Liver (tissue), 3 donors: ENCODE measurements at regions not wholly inside any gene's neighbourhood (a gene's known extent, or its start where the extent isn't known, plus 50 kb on each side); places are given as distances from the start of the nearest gene placed in this dataset.

Experiments used
- CTCF ChIP-seq: fragments of 150-350 bp; IDR thresholded peaks from 2 replicates; pipeline ENCODE4 v1.5.1; 2017; ENCODE audit warnings: improper control_type of control experiment, low read depth, low read length; ENCODE audit not compliant: missing input control
- EGR1 ChIP-seq, 2 donors: IDR thresholded peaks; 2 replicates each; pipeline ENCODE4 v1.6.1; 2016 to 2018; ENCODE audit warnings: antibody characterized with exemption in 2 of 2, low read depth in 2 of 2
- JUND ChIP-seq, 2 donors: IDR thresholded peaks; 2 replicates each; pipeline ENCODE4 v1.6.1; 2016; ENCODE audit warnings: antibody characterized with exemption in 2 of 2
- MAX ChIP-seq: IDR thresholded peaks from 2 replicates; pipeline ENCODE4 v1.6.1; 2016; ENCODE audit warnings: antibody characterized with exemption
- NR2F2 ChIP-seq: IDR thresholded peaks from 2 replicates; pipeline ENCODE4 v1.6.1; 2016; ENCODE audit warnings: antibody characterized with exemption
- RAD21 ChIP-seq, 2 donors: IDR thresholded peaks; 2 replicates each; pipeline ENCODE4 v1.6.1; 2016; ENCODE audit warnings: antibody characterized with exemption in 2 of 2, mild to moderate bottlenecking in 2 of 2
- donor health status: healthy.
- donor health status: healthy.

GRCh38 chr14:75363130-75363529, 64.7 kb upstream of the JDP2 start:
- TF ChIP-seq CTCF (no peak), MAX (no peak), JUND (IDR thresholded peaks at IDR 0.05) (no peak), RAD21 (IDR thresholded peaks at IDR 0.05) (no peak), NR2F2 (no peak), EGR1 (IDR thresholded peaks at IDR 0.05; ENCODE audit: low read depth in 2 of 2) (no peak)
